Astrocyte (in vitro differentiated cells and primary cell): ENCODE measurements at regions not wholly inside any gene's neighbourhood (a gene's known extent, or its start where the extent isn't known, plus 50 kb on each side); places are given as distances from the start of the nearest gene placed in this dataset.

Source experiments
- DNase-seq: peaks from one replicate; pipeline ENCODE4 v3.0.0-alpha.2; 2010; ENCODE audit warnings: low read depth
- FAIRE-seq: peaks from 2 replicates; lab custom pipeline; 2011; peaks lifted over from hg19 to GRCh38; lab: Jason Lieb, UNC
- H2AFZ ChIP-seq: 2 replicates; pipeline ENCODE4 v1.6.0; 2012; ENCODE audit warnings: low read depth, low read length, inconsistent platforms
- H3K27ac ChIP-seq: 2 replicates; pipeline ENCODE4 v1.5.1; 2011; ENCODE audit warnings: low read depth, low read length, inconsistent platforms
- H3K27me3 ChIP-seq: 2 replicates; pipeline ENCODE4 v1.6.0; 2011; ENCODE audit warnings: low read length, inconsistent platforms; ENCODE audit not compliant: insufficient read depth
- H3K36me3 ChIP-seq: 2 replicates; pipeline ENCODE4 v1.5.1; 2011; ENCODE audit warnings: low read length, inconsistent platforms; ENCODE audit not compliant: insufficient read depth
- H3K4me1 ChIP-seq: 2 replicates; pipeline ENCODE4 v1.5.1; 2011; ENCODE audit warnings: low read length, inconsistent platforms; ENCODE audit not compliant: insufficient read depth
- H3K4me2 ChIP-seq: 2 replicates; pipeline ENCODE4 v1.6.0; 2012; ENCODE audit warnings: low read length, inconsistent platforms
- H3K4me3 ChIP-seq: 2 replicates; pipeline ENCODE4 v1.5.1; 2011; ENCODE audit warnings: low read depth, mild to moderate bottlenecking, low read length, inconsistent platforms; ENCODE audit not compliant: insufficient read depth
- H3K79me2 ChIP-seq: 2 replicates; pipeline ENCODE4 v1.6.0; 2012; ENCODE audit warnings: mild to moderate bottlenecking, low read length, inconsistent platforms; ENCODE audit not compliant: insufficient read depth
- H3K9ac ChIP-seq: 2 replicates; pipeline ENCODE4 v1.6.0; 2012; ENCODE audit warnings: mild to moderate bottlenecking, low read length, inconsistent platforms
- H3K9me3 ChIP-seq: 2 replicates; pipeline ENCODE4 v1.5.1; 2012; ENCODE audit warnings: low read depth, mild to moderate bottlenecking, low read length, inconsistent platforms; ENCODE audit not compliant: insufficient read depth
- H4K20me1 ChIP-seq: 2 replicates; pipeline ENCODE4 v1.6.0; 2012; ENCODE audit warnings: low read length, inconsistent platforms; ENCODE audit not compliant: insufficient read depth
- H3K27ac Mint-ChIP-seq: one replicate; pipeline ENCODE4 v1.8.0; 2021; ENCODE audit warnings: mild to moderate bottlenecking, mixed read lengths; ENCODE audit not compliant: unreplicated experiment
- H3K27me3 Mint-ChIP-seq: one replicate; pipeline ENCODE4 v1.8.0; 2021; ENCODE audit warnings: low read depth, mixed read lengths; ENCODE audit not compliant: unreplicated experiment
- H3K36me3 Mint-ChIP-seq: one replicate; pipeline ENCODE4 v1.8.0; 2021; ENCODE audit warnings: low read depth, mixed read lengths; ENCODE audit not compliant: unreplicated experiment
- H3K4me1 Mint-ChIP-seq: one replicate; pipeline ENCODE4 v1.8.0; 2021; ENCODE audit warnings: low read depth, mixed read lengths; ENCODE audit not compliant: unreplicated experiment
- H3K4me3 Mint-ChIP-seq: one replicate; pipeline ENCODE4 v1.8.0; 2021; ENCODE audit warnings: mild to moderate bottlenecking, moderate library complexity, mixed read lengths; ENCODE audit not compliant: unreplicated experiment
- H3K9me3 Mint-ChIP-seq: one replicate; pipeline ENCODE4 v1.8.0; 2021; ENCODE audit warnings: mild to moderate bottlenecking, mixed read lengths; ENCODE audit not compliant: unreplicated experiment
- EZH2 ChIP-seq: IDR thresholded peaks from 2 replicates; pipeline ENCODE4 v1.6.1; 2012; ENCODE audit warnings: mild to moderate bottlenecking, low read length, inconsistent platforms; ENCODE audit not compliant: insufficient read depth
- TF ChIP-seq, protein P1 (sequence below): IDR thresholded peaks from 2 replicates; pipeline ENCODE4 v1.5.1; 2011; ENCODE audit warnings: low read depth, mild to moderate bottlenecking, inconsistent platforms, low read length, moderate library complexity; ENCODE audit not compliant: insufficient read depth

- Mint-ChIP-seq H3K4me1 (no peaks in the 10 kb centered on the region), H3K9me3 (peaks cover 5% of the 10 kb centered on the region), H3K27me3 (peaks cover 4% of the 10 kb centered on the region), H3K36me3 (no peaks in the 10 kb centered on the region), H3K27ac (no peak overlapping the region), H3K4me3 (no peak overlapping the region)
- Histone ChIP-seq H2AFZ (no peak overlapping the region), H3K4me1 (no peaks in the 10 kb centered on the region), H3K79me2 (no peaks in the 10 kb centered on the region), H4K20me1 (no peaks in the 10 kb centered on the region), H3K9ac (no peak overlapping the region), H3K4me3 (no peak overlapping the region), H3K27me3 (no peaks in the 10 kb centered on the region), H3K36me3 (no peaks in the 10 kb centered on the region), H3K4me2 (no peak overlapping the region), H3K27ac (no peak overlapping the region), H3K9me3 (no peaks in the 10 kb centered on the region)
- FAIRE-seq (no peak), DNase-seq (no peak)
- no peak for TF ChIP-seq EZH2
- TF ChIP-seq, protein P1, sequence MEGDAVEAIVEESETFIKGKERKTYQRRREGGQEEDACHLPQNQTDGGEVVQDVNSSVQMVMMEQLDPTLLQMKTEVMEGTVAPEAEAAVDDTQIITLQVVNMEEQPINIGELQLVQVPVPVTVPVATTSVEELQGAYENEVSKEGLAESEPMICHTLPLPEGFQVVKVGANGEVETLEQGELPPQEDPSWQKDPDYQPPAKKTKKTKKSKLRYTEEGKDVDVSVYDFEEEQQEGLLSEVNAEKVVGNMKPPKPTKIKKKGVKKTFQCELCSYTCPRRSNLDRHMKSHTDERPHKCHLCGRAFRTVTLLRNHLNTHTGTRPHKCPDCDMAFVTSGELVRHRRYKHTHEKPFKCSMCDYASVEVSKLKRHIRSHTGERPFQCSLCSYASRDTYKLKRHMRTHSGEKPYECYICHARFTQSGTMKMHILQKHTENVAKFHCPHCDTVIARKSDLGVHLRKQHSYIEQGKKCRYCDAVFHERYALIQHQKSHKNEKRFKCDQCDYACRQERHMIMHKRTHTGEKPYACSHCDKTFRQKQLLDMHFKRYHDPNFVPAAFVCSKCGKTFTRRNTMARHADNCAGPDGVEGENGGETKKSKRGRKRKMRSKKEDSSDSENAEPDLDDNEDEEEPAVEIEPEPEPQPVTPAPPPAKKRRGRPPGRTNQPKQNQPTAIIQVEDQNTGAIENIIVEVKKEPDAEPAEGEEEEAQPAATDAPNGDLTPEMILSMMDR: no peak
Measured at GRCh38 chr12:13924286-13924685, 57.1 kb downstream of the GRIN2B start.

- Histone ChIP-seq H3K79me2 (no peaks in the 10 kb centered on the region), H3K27me3 (no peaks in the 10 kb centered on the region), H2AFZ (no peak overlapping the region), H4K20me1 (no peaks in the 10 kb centered on the region), H3K9me3 (no peaks in the 10 kb centered on the region), H3K4me1 (no peaks in the 10 kb centered on the region), H3K9ac (no peak overlapping the region), H3K36me3 (no peaks in the 10 kb centered on the region), H3K27ac (no peak overlapping the region), H3K4me3 (no peak overlapping the region), H3K4me2 (no peak overlapping the region)
- TF ChIP-seq EZH2: no peak
- TF ChIP-seq, protein P1: no peak
- DNase-seq (no peak), FAIRE-seq (no peak)
- H3K36me3 Mint-ChIP-seq: no peaks in the 10 kb centered on the region
- H3K27me3 Mint-ChIP-seq: no peaks in the 10 kb centered on the region
- H3K9me3 Mint-ChIP-seq: no peaks in the 10 kb centered on the region
- no peak overlapping the region for H3K4me3 Mint-ChIP-seq
- H3K4me1 Mint-ChIP-seq: peaks cover 1% of the 10 kb centered on the region
- no peak overlapping the region for H3K27ac Mint-ChIP-seq
Measured at GRCh38 chr12:13918897-13919296, 62.5 kb downstream of the GRIN2B start.

GRCh38 chr12:13915096-13915495 lies 66.3 kb downstream of the GRIN2B start:
- Histone ChIP-seq H3K4me1 (no peaks in the 10 kb centered on the region), H3K27ac (no peak overlapping the region), H3K4me2 (no peak overlapping the region), H2AFZ (no peak overlapping the region), H3K9ac (no peak overlapping the region), H3K36me3 (no peaks in the 10 kb centered on the region), H3K27me3 (no peaks in the 10 kb centered on the region), H3K4me3 (no peak overlapping the region), H3K9me3 (no peaks in the 10 kb centered on the region), H4K20me1 (no peaks in the 10 kb centered on the region), H3K79me2 (no peaks in the 10 kb centered on the region)
- TF ChIP-seq, protein P1: no peak
- no peak for TF ChIP-seq EZH2
- no peak overlapping the region for H3K4me3 Mint-ChIP-seq
- DNase-seq: no peak
- H3K27ac Mint-ChIP-seq: no peak overlapping the region
- H3K4me1 Mint-ChIP-seq: peaks cover 1% of the 10 kb centered on the region
- H3K36me3 Mint-ChIP-seq: no peaks in the 10 kb centered on the region
- peaks cover 4% of the 10 kb centered on the region for H3K27me3 Mint-ChIP-seq
- no peak for FAIRE-seq
- H3K9me3 Mint-ChIP-seq: peaks cover 1% of the 10 kb centered on the region
